Adrenal gland (tissue), 9 donors: ENCODE measurements at regions not wholly inside any gene's neighbourhood (a gene's known extent, or its start where the extent isn't known, plus 50 kb on each side); places are given as distances from the start of the nearest gene placed in this dataset.

Experiments
- DNase-seq, 7 donors: peaks; one replicate each; pipeline ENCODE4 v3.0.0-alpha.2; 2019 to 2020
- H3K27ac ChIP-seq, 5 donors: fragments of 200-600 bp; sonication (generic) in 4 of 5; 1 replicate in 3 of 5; 2 replicates in 2 of 5; pipeline versions ENCODE4 v1.5.1 to v1.8.0; 2016 to 2020; ENCODE audit warnings: mild to moderate bottlenecking in 1 of 5
- H3K27me3 ChIP-seq: fragments of 200-600 bp; 2 replicates; pipeline ENCODE4 v1.8.0; 2021
- H3K36me3 ChIP-seq, 2 donors: fragments of 200-600 bp; replicated peaks in 1 of 2; 1 replicate in 1 of 2; 2 replicates in 1 of 2; pipeline versions ENCODE4 v1.5.1 to v1.8.0; 2018 to 2022
- H3K4me1 ChIP-seq, 2 donors: fragments of 200-600 bp; replicated peaks in 1 of 2; 1 replicate in 1 of 2; 2 replicates in 1 of 2; pipeline versions ENCODE4 v1.5.1 to v1.8.0; 2018 to 2021
- H3K4me3 ChIP-seq, 4 donors: fragments of 200-600 bp; sonication (generic) in 3 of 4; one replicate each; pipeline ENCODE4 v1.5.1; 2016 to 2018
- H3K9me3 ChIP-seq, 3 donors: fragments of 200-600 bp; sonication (generic) in 1 of 3; replicated peaks in 1 of 3; 1 replicate in 2 of 3; 2 replicates in 1 of 3; pipeline versions ENCODE4 v1.5.1 to v1.8.0; 2016 to 2021
- POLR2A ChIP-seq, 2 donors: fragments of 450-650 bp; IDR thresholded peaks; one replicate each; pipeline ENCODE4 v1.6.1; 2017; ENCODE audit warnings: antibody characterized with exemption in 2 of 2, mild to moderate bottlenecking in 2 of 2, moderate library complexity in 1 of 2
- WGBS, 4 donors: extraction: QIAGEN DNeasy Blood & Tissue Kit in 2 of 4; methylation state at CpG; one replicate each; pipeline versions ENCODE4 v1.1.5 to v1.1.7; 2013 to 2017; 5-methylcytosine and 5-hydroxymethylcytosine counted together
- intact Hi-C, 2 donors: fragments of 100-400 bp; cut with DNase I; formaldehyde crosslinking; loops; one replicate each; pipeline versions ENCODE4 v1.14.1 to v1.15.0; 2022 to 2023
- TF ChIP-seq, protein P1 (sequence below), 6 experiments: fragments of 450-650 bp in 4 of 6; fragments of 200-600 bp in 2 of 6; sonication (generic) in 1 of 6; IDR thresholded peaks; 1 replicate in 5 of 6; 2 replicates in 1 of 6; pipeline versions ENCODE4 v1.5.1 to v1.8.0; 2016 to 2021; ENCODE audit warnings: antibody characterized with exemption in 6 of 6, mild to moderate bottlenecking in 2 of 6, moderate library complexity in 1 of 6
- donor health status: healthy with polysubstance abuse.
- donor health status: Bipolar disorder and iron deficiency.
- donor health status: DM: yes; HTN: yes; CAD: no.
- donor health status: DM: no; HTN: no; CAD: no.
- donor health status: DM: no; HTN: no; CAD: no.

GRCh38 chr7:55271661-55272060, 93.5 kb upstream of the LANCL2 start:
- peak in 1 of 7 donors; percentile 43 for DNase-seq
- WGBS, 4 donors, result 86 to 92% (median 87%) methylated on average over 2 to 7 of the region's 7 CpGs
- intact Hi-C loops, result loop anchor here in 1 of 2 donors (10.0 kb wide), 2 partner anchors 93 to 323 kb away; partner anchors contain the start of gene LANCL2
- no peak for TF ChIP-seq POLR2A (IDR thresholded peaks at IDR 0.05)
- TF ChIP-seq, protein P1, sequence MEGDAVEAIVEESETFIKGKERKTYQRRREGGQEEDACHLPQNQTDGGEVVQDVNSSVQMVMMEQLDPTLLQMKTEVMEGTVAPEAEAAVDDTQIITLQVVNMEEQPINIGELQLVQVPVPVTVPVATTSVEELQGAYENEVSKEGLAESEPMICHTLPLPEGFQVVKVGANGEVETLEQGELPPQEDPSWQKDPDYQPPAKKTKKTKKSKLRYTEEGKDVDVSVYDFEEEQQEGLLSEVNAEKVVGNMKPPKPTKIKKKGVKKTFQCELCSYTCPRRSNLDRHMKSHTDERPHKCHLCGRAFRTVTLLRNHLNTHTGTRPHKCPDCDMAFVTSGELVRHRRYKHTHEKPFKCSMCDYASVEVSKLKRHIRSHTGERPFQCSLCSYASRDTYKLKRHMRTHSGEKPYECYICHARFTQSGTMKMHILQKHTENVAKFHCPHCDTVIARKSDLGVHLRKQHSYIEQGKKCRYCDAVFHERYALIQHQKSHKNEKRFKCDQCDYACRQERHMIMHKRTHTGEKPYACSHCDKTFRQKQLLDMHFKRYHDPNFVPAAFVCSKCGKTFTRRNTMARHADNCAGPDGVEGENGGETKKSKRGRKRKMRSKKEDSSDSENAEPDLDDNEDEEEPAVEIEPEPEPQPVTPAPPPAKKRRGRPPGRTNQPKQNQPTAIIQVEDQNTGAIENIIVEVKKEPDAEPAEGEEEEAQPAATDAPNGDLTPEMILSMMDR (IDR thresholded peaks at IDR 0.05), result no peak
- H3K27me3 ChIP-seq, result no peaks in the 10 kb centered on the region
- H3K36me3 ChIP-seq, result no peaks in the 10 kb centered on the region
- H3K9me3 ChIP-seq, result no peaks in the 10 kb centered on the region
- no peaks in the 10 kb centered on the region for H3K4me1 ChIP-seq
- no peak overlapping the region for H3K27ac ChIP-seq
- no peak overlapping the region for H3K4me3 ChIP-seq

- H3K36me3 ChIP-seq, result no peaks in the 10 kb centered on the region
- no peaks in the 10 kb centered on the region for H3K9me3 ChIP-seq
- intact Hi-C loops, result loop anchor here in 1 of 2 donors (10.0 kb wide), 2 partner anchors 92 to 322 kb away; partner anchors contain the start of gene LANCL2
- TF ChIP-seq, protein P1 (IDR thresholded peaks at IDR 0.05), result no peak
- no peak for TF ChIP-seq POLR2A (IDR thresholded peaks at IDR 0.05)
- no peak for DNase-seq
- no peaks in the 10 kb centered on the region for H3K4me1 ChIP-seq
- H3K4me3 ChIP-seq, result no peak overlapping the region
- no peak overlapping the region for H3K27ac ChIP-seq
- 19 to 57% (median 47%) methylated on average over 2 to 4 of the region's 4 CpGs for WGBS, 4 donors
- no peaks in the 10 kb centered on the region for H3K27me3 ChIP-seq
Measured at GRCh38 chr7:55272328-55272727, 92.8 kb upstream of the LANCL2 start.

- no peak for TF ChIP-seq POLR2A (IDR thresholded peaks at IDR 0.05)
- TF ChIP-seq, protein P1 (IDR thresholded peaks at IDR 0.05), result no peak
- 74 to 85% (median 81%) methylated on average over 4 to 14 of the region's 14 CpGs for WGBS, 4 donors
- intact Hi-C loops, result loop anchor here in 1 of 2 donors (10.0 kb wide), 2 partner anchors 91 to 321 kb away; partner anchors contain the start of gene LANCL2
Measured at GRCh38 chr7:55273186-55273980, 91.8 kb upstream of the LANCL2 start.

GRCh38 chr7:55274156-55274555, 91.0 kb upstream of the LANCL2 start:
- WGBS, 4 donors, result 64 to 85% (median 81%) methylated on average over 6 of the region's 6 CpGs
- no peak for DNase-seq
- Histone ChIP-seq H3K27ac (no peak overlapping the region), H3K27me3 (no peaks in the 10 kb centered on the region), H3K4me1 (no peaks in the 10 kb centered on the region), H3K9me3 (no peaks in the 10 kb centered on the region), H3K36me3 (no peaks in the 10 kb centered on the region), H3K4me3 (no peak overlapping the region)
- no peak for TF ChIP-seq POLR2A (IDR thresholded peaks at IDR 0.05)
- intact Hi-C loops, result loop anchor here in 1 of 2 donors (10.0 kb wide), 2 partner anchors 91 to 321 kb away; partner anchors contain the start of gene LANCL2

More at GRCh38 chr7:55273186-55273980, 91.8 kb upstream of the LANCL2 start:
- Histone ChIP-seq H3K9me3 (no peaks in the 10 kb centered on the region), H3K27ac (no peak overlapping the region), H3K4me3 (no peak overlapping the region), H3K4me1 (no peaks in the 10 kb centered on the region), H3K36me3 (no peaks in the 10 kb centered on the region), H3K27me3 (no peaks in the 10 kb centered on the region)
- DNase-seq, result no peak
